Testis (tissue), 2 donors: ENCODE measurements at regions not wholly inside any gene's neighbourhood (a gene's known extent, or its start where the extent isn't known, plus 50 kb on each side); places are given as distances from the start of the nearest gene placed in this dataset.

Source experiments
- CTCF ChIP-seq, 3 experiments: fragments of 450-650 bp in 2 of 3; fragments of 200-600 bp in 1 of 3; sonication (generic) in 1 of 3; IDR thresholded peaks; one replicate each; pipeline ENCODE4 v1.5.1; 2016 to 2019; ENCODE audit warnings: antibody characterized with exemption in 3 of 3, mild to moderate bottlenecking in 2 of 3, moderate library complexity in 1 of 3
- POLR2A ChIP-seq: fragments of 450-650 bp; IDR thresholded peaks from one replicate; pipeline ENCODE4 v1.6.1; 2017; ENCODE audit warnings: antibody characterized with exemption, mild to moderate bottlenecking, moderate library complexity

GRCh38 chr10:90075995-90076394 is 374.6 kb downstream of the KIF20B start:
- no peak for TF ChIP-seq POLR2A
- TF ChIP-seq CTCF (IDR thresholded peaks at IDR 0.05): no peak
